ENCODE measurements at regions not wholly inside any gene's neighbourhood (a gene's known extent, or its start where the extent isn't known, plus 50 kb on each side); places are given as distances from the start of the nearest gene placed in this dataset.

DNA sequence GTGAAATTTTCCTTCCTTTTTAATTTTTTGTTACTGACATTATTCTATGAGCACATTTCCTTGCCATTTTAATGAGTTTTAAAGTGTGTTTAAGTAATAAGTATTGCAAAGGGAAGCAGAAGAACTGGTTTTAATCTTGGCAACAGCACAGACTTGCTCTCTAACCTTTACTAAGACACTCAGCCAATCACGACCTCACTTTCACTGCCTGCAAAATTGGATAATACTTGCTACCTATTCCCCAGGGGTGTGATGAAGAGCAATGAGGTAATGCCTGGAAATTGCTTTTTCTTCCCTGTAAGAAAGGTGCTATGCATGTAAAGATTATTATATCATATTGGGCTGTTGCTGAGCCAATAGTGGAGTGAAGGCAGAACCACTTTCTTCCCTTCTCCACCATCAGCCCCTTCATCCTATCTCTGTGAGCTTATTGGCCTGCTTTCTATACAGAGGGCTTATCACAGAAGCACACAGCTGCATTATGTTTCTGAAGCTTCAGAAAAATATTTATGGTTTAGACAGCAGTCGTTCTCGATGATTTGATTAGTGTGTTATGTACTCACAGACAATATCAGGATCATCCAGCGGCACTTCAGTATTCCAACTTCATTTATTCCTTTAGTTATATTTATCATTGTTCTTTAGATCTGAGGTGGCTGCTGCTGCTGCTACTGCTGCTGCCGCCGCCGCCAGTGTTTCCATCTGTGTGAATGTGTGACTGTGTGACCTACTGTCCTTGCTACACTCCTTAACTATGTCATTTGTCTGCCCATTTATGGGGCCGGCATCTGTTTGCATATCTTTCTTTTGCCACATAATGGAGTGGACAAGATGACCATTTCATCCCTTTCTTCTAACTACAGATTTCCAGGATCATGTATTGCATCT lies 255.1 kb downstream of the C4orf33 start:
- DNase-seq (ENCODE audit: low read depth) = no peak

- DNase-seq (ENCODE audit: low read depth) = no peak
Observed at GRCh38 chr4:129352480-129352879, 256.5 kb downstream of the C4orf33 start.

DNA sequence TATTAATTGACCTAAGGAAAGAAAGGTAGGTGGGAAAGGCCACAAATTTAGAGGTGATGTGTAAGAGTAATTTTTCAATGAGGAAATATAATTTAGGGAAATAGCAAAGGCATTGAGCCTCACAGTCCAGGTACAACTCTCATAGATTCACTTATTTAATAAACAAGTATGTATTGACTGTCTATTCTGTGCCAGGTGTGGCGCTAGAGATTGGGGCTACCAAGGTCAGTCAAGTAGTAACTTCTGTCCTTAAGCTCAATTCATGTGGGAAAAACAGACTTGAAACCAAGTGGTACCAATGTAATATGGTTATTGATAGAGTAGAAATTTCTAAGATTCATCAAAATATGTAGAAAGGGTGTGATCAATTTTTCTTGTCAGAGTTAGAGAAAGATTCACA lies 257.5 kb downstream of the C4orf33 start:
- no peak for DNase-seq (ENCODE audit: low read depth)

GRCh38 chr4:129355031-129355430 lies 259.1 kb downstream of the C4orf33 start:
- no peak for DNase-seq (ENCODE audit: low read depth)

- DNase-seq (ENCODE audit: low read depth) = no peak
Observed at GRCh38 chr4:129355516-129355915, 259.6 kb downstream of the C4orf33 start.

GRCh38 chr4:129358571-129358970 lies 262.6 kb downstream of the C4orf33 start:
- DNase-seq (ENCODE audit: low read depth) = no peak

DNA sequence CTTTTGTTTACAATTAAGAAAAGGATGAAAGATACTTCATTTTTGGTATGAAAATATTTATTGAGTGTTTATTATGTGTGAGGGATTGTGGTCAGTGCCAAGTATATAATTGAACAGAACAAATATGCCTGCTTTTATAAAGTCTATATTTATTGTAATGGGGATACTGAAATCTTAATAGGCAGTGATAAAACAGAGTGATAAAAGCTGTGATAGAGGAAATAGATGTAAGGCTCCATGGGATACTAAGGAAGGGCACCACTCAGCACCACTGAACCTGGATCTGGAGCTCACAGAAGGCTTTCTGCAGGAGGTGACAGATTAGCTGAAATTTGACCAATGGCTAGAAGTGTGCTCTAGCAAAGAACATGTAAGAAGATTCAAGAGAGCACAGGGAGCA lies 263.5 kb downstream of the C4orf33 start:
- no peak for DNase-seq (ENCODE audit: low read depth)

GRCh38 chr4:129362691-129363274 lies 266.8 kb downstream of the C4orf33 start:
- DNase-seq (ENCODE audit: low read depth) = peak; percentile 50

- no peak for DNase-seq (ENCODE audit: low read depth)
Observed at GRCh38 chr4:129364747-129365452, 268.9 kb downstream of the C4orf33 start.

- DNase-seq (ENCODE audit: low read depth) = no peak
Observed at GRCh38 chr4:129369361-129370010, 273.5 kb downstream of the C4orf33 start.

GRCh38 chr4:129371065-129371464 lies 275.1 kb downstream of the C4orf33 start:
- DNase-seq (ENCODE audit: low read depth) = no peak

GRCh38 chr4:129371926-129372325 lies 276.0 kb downstream of the C4orf33 start:
- DNase-seq (ENCODE audit: low read depth) = no peak

DNA sequence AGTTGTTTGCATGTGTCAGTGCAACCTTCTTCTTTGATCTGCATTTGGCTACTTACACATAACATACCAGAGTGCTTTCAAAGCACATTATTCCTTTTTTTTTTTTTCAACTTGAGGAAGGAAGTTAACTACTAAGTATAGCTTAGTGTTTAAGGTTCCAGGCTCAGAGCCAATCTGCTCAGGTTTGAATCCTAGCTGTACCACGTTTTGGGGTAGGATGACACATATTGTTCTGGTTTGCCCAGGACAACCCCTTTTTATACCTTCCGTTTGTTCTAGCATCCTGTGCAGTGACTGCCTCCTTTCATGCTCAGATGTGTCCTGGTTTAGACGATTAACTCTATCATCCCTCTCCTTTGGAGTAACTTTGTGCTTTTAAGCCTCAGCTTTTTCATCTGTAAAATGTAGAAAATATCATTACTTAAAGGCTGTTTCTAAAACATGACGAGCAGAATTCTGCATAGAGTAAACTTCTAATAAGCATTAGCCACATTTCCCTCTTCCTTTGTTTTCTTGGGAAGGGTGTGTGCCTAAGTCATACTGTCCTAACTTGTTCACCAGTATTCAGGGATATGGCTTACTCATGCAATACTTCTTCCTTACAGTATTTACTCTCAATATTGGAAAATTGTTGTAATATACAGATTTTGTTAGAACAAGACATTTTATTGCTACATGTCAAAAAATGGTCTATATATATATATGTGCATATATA lies 281.3 kb downstream of the C4orf33 start:
- DNase-seq (ENCODE audit: low read depth) = no peak

- DNase-seq (ENCODE audit: low read depth) = no peak
Observed at GRCh38 chr4:129378364-129378763, 282.4 kb downstream of the C4orf33 start.

DNA sequence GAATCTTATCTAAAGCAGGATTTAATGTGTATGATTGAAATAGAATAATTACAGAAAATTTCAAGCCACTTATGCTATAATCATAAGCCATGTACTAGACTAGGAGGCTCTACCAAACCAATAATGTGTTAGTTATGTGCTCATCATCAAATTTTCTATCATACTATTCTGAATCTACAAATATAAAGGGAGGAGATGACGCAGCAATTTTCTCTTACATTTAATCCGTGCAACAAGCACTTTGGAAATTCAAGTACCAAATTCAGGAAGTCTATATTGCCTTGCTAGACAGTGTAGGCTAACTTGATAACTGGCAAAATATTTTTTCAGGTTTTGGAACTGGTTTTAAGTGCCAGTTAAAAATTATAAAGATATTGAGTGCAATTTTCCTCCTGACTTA lies 283.5 kb downstream of the C4orf33 start:
- DNase-seq (ENCODE audit: low read depth) = no peak

DNA sequence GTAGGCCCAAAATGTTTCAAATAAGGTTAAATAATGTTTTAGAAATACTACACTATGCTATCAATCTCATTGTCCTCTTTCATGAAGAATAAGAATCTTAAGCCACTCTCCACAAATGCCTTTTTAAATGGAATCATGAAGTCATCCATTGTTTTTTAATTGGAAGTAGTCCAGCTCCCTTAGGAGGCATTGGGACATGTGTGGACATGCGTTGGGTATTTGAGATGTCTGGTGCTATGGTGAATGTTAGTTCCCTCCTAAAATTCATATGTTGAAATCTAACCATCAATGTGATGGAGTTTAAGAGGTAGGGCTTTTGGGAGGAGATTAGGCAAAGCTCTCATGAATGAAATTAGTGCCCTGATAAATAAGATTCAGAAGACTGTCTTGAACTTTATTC lies 289.0 kb downstream of the C4orf33 start:
- DNase-seq (ENCODE audit: low read depth) = no peak

- DNase-seq (ENCODE audit: low read depth) = no peak
Observed at GRCh38 chr4:129387666-129388065, 291.7 kb downstream of the C4orf33 start.

DNA sequence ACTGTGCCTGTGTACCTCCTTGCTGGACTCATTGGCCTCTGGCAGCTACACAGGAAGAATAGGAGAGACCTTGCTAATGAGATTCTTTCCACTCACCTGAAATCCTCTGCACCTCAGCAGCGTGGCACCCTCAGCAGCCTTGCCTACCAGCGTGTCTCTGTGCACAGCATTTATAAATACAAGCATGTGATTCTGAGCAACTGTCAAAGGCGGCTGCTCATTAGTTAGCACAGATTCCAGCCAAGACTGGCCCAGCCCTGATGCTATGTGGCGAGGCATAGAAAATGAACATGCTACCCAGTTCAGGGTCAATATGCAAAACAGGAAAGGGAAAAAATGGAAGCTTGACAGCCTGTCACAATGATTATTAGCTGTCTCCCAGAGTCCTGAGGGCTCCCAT lies 298.0 kb downstream of the C4orf33 start:
- DNase-seq (ENCODE audit: low read depth) = no peak

- no peak for DNase-seq (ENCODE audit: low read depth)
Observed at GRCh38 chr4:129394635-129395034, 298.7 kb downstream of the C4orf33 start.

DNA sequence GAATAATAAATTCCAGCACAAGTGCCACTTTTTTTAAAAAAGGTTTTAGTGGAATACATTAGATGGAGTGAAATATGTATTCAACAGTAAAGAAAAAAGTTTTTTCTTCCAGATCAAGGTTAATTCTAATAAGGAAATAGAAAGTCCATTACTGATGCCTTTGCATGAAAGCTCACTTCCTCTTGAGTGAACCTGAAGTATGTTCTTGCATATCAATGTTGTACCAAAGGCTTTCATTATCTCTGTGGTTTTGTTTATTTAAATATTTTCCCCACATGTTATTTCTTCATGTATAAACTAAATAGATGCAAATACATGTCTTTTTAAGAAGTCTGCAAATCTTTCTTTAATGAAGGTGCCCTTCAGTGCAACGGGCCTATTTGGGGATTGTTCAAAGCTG lies 307.9 kb downstream of the C4orf33 start:
- no peak for DNase-seq (ENCODE audit: low read depth)

DNA sequence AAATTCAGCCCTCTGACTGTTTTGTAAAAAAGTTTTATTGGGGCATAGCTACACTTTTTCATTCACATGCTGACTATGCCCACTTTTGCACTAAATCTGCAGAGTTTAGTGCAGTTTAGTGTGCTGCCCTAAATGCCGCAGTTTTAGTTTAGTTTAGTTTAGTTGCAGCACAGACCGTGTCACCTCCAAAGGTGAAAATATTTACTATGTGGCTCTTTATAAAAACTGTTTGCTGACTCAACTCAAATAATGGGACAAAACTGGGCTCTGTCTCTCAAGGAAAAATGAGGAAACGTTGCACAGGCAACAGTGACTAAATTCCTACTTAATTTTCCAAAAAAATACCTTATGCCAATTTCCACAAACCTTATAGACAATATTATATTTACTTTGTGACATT lies 314.2 kb downstream of the C4orf33 start:
- DNase-seq (ENCODE audit: low read depth) = no peak

GRCh38 chr4:129415004-129415403 lies 319.1 kb downstream of the C4orf33 start:
- DNase-seq (ENCODE audit: low read depth) = no peak

Data from stromal cell of bone marrow (primary cell).